Mesodermal cell (in vitro differentiated cells): ENCODE measurements at regions not wholly inside any gene's neighbourhood (a gene's known extent, or its start where the extent isn't known, plus 50 kb on each side); places are given as distances from the start of the nearest gene placed in this dataset.

Experiments
- H3K27ac ChIP-seq: 2 replicates; pipeline ENCODE4 v1.7.0; 2013; ENCODE audit warnings: mild to moderate bottlenecking, low read depth, low read length, moderate library complexity; ENCODE audit not compliant: severe bottlenecking
- H3K36me3 ChIP-seq: 2 replicates; pipeline ENCODE4 v1.7.1; 2013; ENCODE audit warnings: mild to moderate bottlenecking, low read length, moderate library complexity; ENCODE audit not compliant: control insufficient read depth, insufficient read depth
- H3K4me1 ChIP-seq: one replicate; pipeline ENCODE4 v1.7.1; 2013; ENCODE audit warnings: mild to moderate bottlenecking, low read length; ENCODE audit not compliant: insufficient read depth, control insufficient read depth, poor library complexity, severe bottlenecking
- H3K4me3 ChIP-seq: 2 replicates; pipeline ENCODE4 v1.7.0; 2013; ENCODE audit warnings: low read length, control low read depth, mild to moderate bottlenecking; ENCODE audit not compliant: insufficient read depth, poor library complexity, severe bottlenecking; ENCODE audit errors: extremely low read depth
- H3K9me3 ChIP-seq: 2 replicates; pipeline ENCODE4 v1.7.1; 2013; ENCODE audit warnings: mild to moderate bottlenecking, low read length, moderate library complexity; ENCODE audit not compliant: control insufficient read depth
- WGBS, 2 experiments: methylation state at CpG; one replicate each; pipeline ENCODE4 v1.1.5; 2013; ENCODE audit warnings: missing lambda C conversion rate in 2 of 2; ENCODE audit not compliant: insufficient coverage in 2 of 2; 5-methylcytosine and 5-hydroxymethylcytosine counted together

GRCh38 chr13:106281426-106281825, 254.0 kb downstream of the EFNB2 start:
- peaks cover under 1% of the 10 kb centered on the region for H3K4me1 ChIP-seq
- H3K27ac ChIP-seq: no peak overlapping the region
- H3K4me3 ChIP-seq: no peak overlapping the region
- H3K9me3 ChIP-seq: peaks cover 7% of the 10 kb centered on the region
- WGBS, 2 experiments: 100% methylated on average over 3 to 6 of the region's 9 CpGs
- no peaks in the 10 kb centered on the region for H3K36me3 ChIP-seq

- WGBS, 2 experiments: 83 to 88% methylated on average over 6 to 7 of the region's 10 CpGs
- Histone ChIP-seq H3K4me3 (no peak overlapping the region), H3K9me3 (peaks cover 6% of the 10 kb centered on the region), H3K36me3 (no peaks in the 10 kb centered on the region), H3K27ac (no peak overlapping the region), H3K4me1 (no peaks in the 10 kb centered on the region)
Observed at GRCh38 chr13:106277484-106278154, 257.8 kb downstream of the EFNB2 start.

- H3K4me1 ChIP-seq: no peaks in the 10 kb centered on the region
- H3K36me3 ChIP-seq: no peaks in the 10 kb centered on the region
- H3K9me3 ChIP-seq: no peaks in the 10 kb centered on the region
- WGBS, 2 experiments: 80 to 100% methylated on average over 1 of the region's 4 CpGs
- no peak overlapping the region for H3K4me3 ChIP-seq
- no peak overlapping the region for H3K27ac ChIP-seq
Observed at GRCh38 chr13:106276876-106277275, 258.6 kb downstream of the EFNB2 start.

- Histone ChIP-seq H3K27ac (no peak overlapping the region), H3K4me3 (no peak overlapping the region), H3K4me1 (no peaks in the 10 kb centered on the region), H3K36me3 (no peaks in the 10 kb centered on the region), H3K9me3 (no peaks in the 10 kb centered on the region)
- 92 to 100% methylated on average over 2 to 3 of the region's 4 CpGs for WGBS, 2 experiments
Observed at GRCh38 chr13:106275446-106276032, 259.9 kb downstream of the EFNB2 start.

- no peak overlapping the region for H3K27ac ChIP-seq
- no peaks in the 10 kb centered on the region for H3K9me3 ChIP-seq
- WGBS, 2 experiments: no CpG with 5 or more reads among the region's 3 CpGs
- no peaks in the 10 kb centered on the region for H3K4me1 ChIP-seq
- no peaks in the 10 kb centered on the region for H3K36me3 ChIP-seq
- H3K4me3 ChIP-seq: no peak overlapping the region
Observed at GRCh38 chr13:106274551-106275203, 260.8 kb downstream of the EFNB2 start.

GRCh38 chr13:106263801-106264200, 271.7 kb downstream of the EFNB2 start:
- peaks cover 19% of the 10 kb centered on the region for H3K9me3 ChIP-seq
- H3K4me3 ChIP-seq: no peak overlapping the region
- H3K4me1 ChIP-seq: no peaks in the 10 kb centered on the region
- WGBS, 2 experiments: 88% methylated on average over 4 of the region's 4 CpGs
- no peaks in the 10 kb centered on the region for H3K36me3 ChIP-seq
- H3K27ac ChIP-seq: no peak overlapping the region

- no peaks in the 10 kb centered on the region for H3K4me1 ChIP-seq
- 81 to 90% methylated on average over 5 to 7 of the region's 8 CpGs for WGBS, 2 experiments
- no peak overlapping the region for H3K4me3 ChIP-seq
- peaks cover 19% of the 10 kb centered on the region for H3K9me3 ChIP-seq
- H3K27ac ChIP-seq: no peak overlapping the region
- H3K36me3 ChIP-seq: no peaks in the 10 kb centered on the region
Observed at GRCh38 chr13:106262886-106263285, 272.6 kb downstream of the EFNB2 start.

GRCh38 chr13:106261450-106261849, 274.0 kb downstream of the EFNB2 start:
- peaks cover 19% of the 10 kb centered on the region for H3K9me3 ChIP-seq
- no peak overlapping the region for H3K27ac ChIP-seq
- no peaks in the 10 kb centered on the region for H3K4me1 ChIP-seq
- H3K4me3 ChIP-seq: no peak overlapping the region
- 94 to 95% methylated on average over 7 of the region's 7 CpGs for WGBS, 2 experiments
- H3K36me3 ChIP-seq: no peaks in the 10 kb centered on the region

GRCh38 chr13:106260352-106260751, 275.1 kb downstream of the EFNB2 start:
- Histone ChIP-seq H3K27ac (no peak overlapping the region), H3K9me3 (peaks cover 19% of the 10 kb centered on the region), H3K4me1 (no peaks in the 10 kb centered on the region), H3K4me3 (no peak overlapping the region), H3K36me3 (no peaks in the 10 kb centered on the region)
- 97 to 98% methylated on average over 15 to 16 of the region's 20 CpGs for WGBS, 2 experiments

- Histone ChIP-seq H3K4me3 (no peak overlapping the region), H3K27ac (no peak overlapping the region), H3K36me3 (no peaks in the 10 kb centered on the region), H3K9me3 (peaks cover 19% of the 10 kb centered on the region), H3K4me1 (no peaks in the 10 kb centered on the region)
- 93 to 95% methylated on average over 19 of the region's 19 CpGs for WGBS, 2 experiments
Observed at GRCh38 chr13:106259928-106260327, 275.5 kb downstream of the EFNB2 start.
